Neural cell (in vitro differentiated cells): ENCODE measurements at regions not wholly inside any gene's neighbourhood (a gene's known extent, or its start where the extent isn't known, plus 50 kb on each side); places are given as distances from the start of the nearest gene placed in this dataset.

ENCODE experiments used
- CTCF ChIP-seq: fragments of 450-650 bp; IDR thresholded peaks from 2 replicates; pipeline ENCODE4 v1.5.1; 2014; ENCODE audit warnings: antibody characterized with exemption, mild to moderate bottlenecking, moderate library complexity; ENCODE audit not compliant: poor library complexity, severe bottlenecking
- EZH2 ChIP-seq: fragments of 200-600, 300-800 bp; shearing (Covaris generic), sonication (generic); IDR thresholded peaks from 2 replicates; pipeline ENCODE4 v1.6.1; 2014; ENCODE audit warnings: antibody characterized with exemption, low read length, borderline replicate concordance, mild to moderate bottlenecking; ENCODE audit not compliant: insufficient read depth, poor library complexity, severe bottlenecking

GRCh38 chr10:89830624-89831023 lies 129.2 kb downstream of the KIF20B start:
- no peak for TF ChIP-seq EZH2
- TF ChIP-seq CTCF: no peak
